Astrocyte (in vitro differentiated cells and primary cell): ENCODE measurements at regions not wholly inside any gene's neighbourhood (a gene's known extent, or its start where the extent isn't known, plus 50 kb on each side); places are given as distances from the start of the nearest gene placed in this dataset.
"Not testable (repeated sequence)": the region's sequence is repeated elsewhere in the genome, so short reads cannot be mapped to it uniquely, and the experiment has no call there.

Source experiments
- DNase-seq: peaks from one replicate; pipeline ENCODE4 v3.0.0-alpha.2; 2010; ENCODE audit warnings: low read depth
- FAIRE-seq: peaks from 2 replicates; lab custom pipeline; 2011; peaks lifted over from hg19 to GRCh38; lab: Jason Lieb, UNC
- H2AFZ ChIP-seq: 2 replicates; pipeline ENCODE4 v1.6.0; 2012; ENCODE audit warnings: low read depth, low read length, inconsistent platforms
- H3K27ac ChIP-seq: 2 replicates; pipeline ENCODE4 v1.5.1; 2011; ENCODE audit warnings: low read depth, low read length, inconsistent platforms
- H3K27me3 ChIP-seq: 2 replicates; pipeline ENCODE4 v1.6.0; 2011; ENCODE audit warnings: low read length, inconsistent platforms; ENCODE audit not compliant: insufficient read depth
- H3K36me3 ChIP-seq: 2 replicates; pipeline ENCODE4 v1.5.1; 2011; ENCODE audit warnings: low read length, inconsistent platforms; ENCODE audit not compliant: insufficient read depth
- H3K4me1 ChIP-seq: 2 replicates; pipeline ENCODE4 v1.5.1; 2011; ENCODE audit warnings: low read length, inconsistent platforms; ENCODE audit not compliant: insufficient read depth
- H3K4me2 ChIP-seq: 2 replicates; pipeline ENCODE4 v1.6.0; 2012; ENCODE audit warnings: low read length, inconsistent platforms
- H3K4me3 ChIP-seq: 2 replicates; pipeline ENCODE4 v1.5.1; 2011; ENCODE audit warnings: low read depth, mild to moderate bottlenecking, low read length, inconsistent platforms; ENCODE audit not compliant: insufficient read depth
- H3K79me2 ChIP-seq: 2 replicates; pipeline ENCODE4 v1.6.0; 2012; ENCODE audit warnings: mild to moderate bottlenecking, low read length, inconsistent platforms; ENCODE audit not compliant: insufficient read depth
- H3K9ac ChIP-seq: 2 replicates; pipeline ENCODE4 v1.6.0; 2012; ENCODE audit warnings: mild to moderate bottlenecking, low read length, inconsistent platforms
- H3K9me3 ChIP-seq: 2 replicates; pipeline ENCODE4 v1.5.1; 2012; ENCODE audit warnings: low read depth, mild to moderate bottlenecking, low read length, inconsistent platforms; ENCODE audit not compliant: insufficient read depth
- H4K20me1 ChIP-seq: 2 replicates; pipeline ENCODE4 v1.6.0; 2012; ENCODE audit warnings: low read length, inconsistent platforms; ENCODE audit not compliant: insufficient read depth
- H3K27ac Mint-ChIP-seq: one replicate; pipeline ENCODE4 v1.8.0; 2021; ENCODE audit warnings: mild to moderate bottlenecking, mixed read lengths; ENCODE audit not compliant: unreplicated experiment
- H3K27me3 Mint-ChIP-seq: one replicate; pipeline ENCODE4 v1.8.0; 2021; ENCODE audit warnings: low read depth, mixed read lengths; ENCODE audit not compliant: unreplicated experiment
- H3K36me3 Mint-ChIP-seq: one replicate; pipeline ENCODE4 v1.8.0; 2021; ENCODE audit warnings: low read depth, mixed read lengths; ENCODE audit not compliant: unreplicated experiment
- H3K4me1 Mint-ChIP-seq: one replicate; pipeline ENCODE4 v1.8.0; 2021; ENCODE audit warnings: low read depth, mixed read lengths; ENCODE audit not compliant: unreplicated experiment
- H3K4me3 Mint-ChIP-seq: one replicate; pipeline ENCODE4 v1.8.0; 2021; ENCODE audit warnings: mild to moderate bottlenecking, moderate library complexity, mixed read lengths; ENCODE audit not compliant: unreplicated experiment
- H3K9me3 Mint-ChIP-seq: one replicate; pipeline ENCODE4 v1.8.0; 2021; ENCODE audit warnings: mild to moderate bottlenecking, mixed read lengths; ENCODE audit not compliant: unreplicated experiment
- CTCF ChIP-seq: IDR thresholded peaks from 2 replicates; pipeline ENCODE4 v1.5.1; 2011; ENCODE audit warnings: low read depth, mild to moderate bottlenecking, inconsistent platforms, low read length, moderate library complexity; ENCODE audit not compliant: insufficient read depth
- EZH2 ChIP-seq: IDR thresholded peaks from 2 replicates; pipeline ENCODE4 v1.6.1; 2012; ENCODE audit warnings: mild to moderate bottlenecking, low read length, inconsistent platforms; ENCODE audit not compliant: insufficient read depth

- no peak overlapping the region for H3K4me3 ChIP-seq
Measured at GRCh38 chr7:48847917-48848316, 76.4 kb upstream of the CDC14C start.

GRCh38 chr7:48860447-48860846, 63.9 kb upstream of the CDC14C start:
- H3K36me3 ChIP-seq, H3K4me1 Mint-ChIP-seq, FAIRE-seq: not testable (repeated sequence)

More at GRCh38 chr7:48847917-48848316, 76.4 kb upstream of the CDC14C start:
- H3K9ac ChIP-seq: no peak overlapping the region
- H3K4me1 Mint-ChIP-seq: no peaks in the 10 kb centered on the region
- H3K9me3 ChIP-seq: no peaks in the 10 kb centered on the region
- no peaks in the 10 kb centered on the region for H3K79me2 ChIP-seq
- no peaks in the 10 kb centered on the region for H3K36me3 ChIP-seq
- no peak overlapping the region for H3K27ac Mint-ChIP-seq
- H4K20me1 ChIP-seq: no peaks in the 10 kb centered on the region
- no peak for TF ChIP-seq EZH2
- TF ChIP-seq CTCF: no peak
- H3K9me3 Mint-ChIP-seq: peaks cover 3% of the 10 kb centered on the region
- no peaks in the 10 kb centered on the region for H3K4me1 ChIP-seq
- FAIRE-seq (no peak), DNase-seq (no peak)
- no peaks in the 10 kb centered on the region for H3K27me3 ChIP-seq
- no peaks in the 10 kb centered on the region for H3K36me3 Mint-ChIP-seq
- no peak overlapping the region for H2AFZ ChIP-seq
- H3K4me2 ChIP-seq: peak overlapping the region; percentile 15
- no peaks in the 10 kb centered on the region for H3K27me3 Mint-ChIP-seq
- H3K27ac ChIP-seq: no peak overlapping the region
- no peak overlapping the region for H3K4me3 Mint-ChIP-seq

GRCh38 chr7:48868916-48869315, 55.4 kb upstream of the CDC14C start:
- Histone ChIP-seq H3K9ac (no peak overlapping the region), H3K4me1 (no peaks in the 10 kb centered on the region), H4K20me1 (no peaks in the 10 kb centered on the region), H3K27me3 (peaks cover 3% of the 10 kb centered on the region), H3K79me2 (no peaks in the 10 kb centered on the region), H3K27ac (no peak overlapping the region), H3K4me2 (no peak overlapping the region), H2AFZ (no peak overlapping the region), H3K9me3 (no peaks in the 10 kb centered on the region), H3K36me3 (no peaks in the 10 kb centered on the region), H3K4me3 (no peak overlapping the region)
- Mint-ChIP-seq H3K9me3 (no peaks in the 10 kb centered on the region), H3K4me3 (no peak overlapping the region), H3K36me3 (no peaks in the 10 kb centered on the region), H3K4me1 (no peaks in the 10 kb centered on the region), H3K27me3 (no peaks in the 10 kb centered on the region), H3K27ac (no peak overlapping the region)
- DNase-seq (no peak), FAIRE-seq (no peak)
- no peak for TF ChIP-seq CTCF
- TF ChIP-seq EZH2: no peak

More at GRCh38 chr7:48860447-48860846, 63.9 kb upstream of the CDC14C start:
- H3K9me3 Mint-ChIP-seq: peaks cover 10% of the 10 kb centered on the region
- H3K9me3 ChIP-seq, H3K27ac Mint-ChIP-seq, H4K20me1 ChIP-seq, H3K27me3 Mint-ChIP-seq, H3K4me2 ChIP-seq, H3K9ac ChIP-seq, H2AFZ ChIP-seq, H3K36me3 Mint-ChIP-seq, H3K4me1 ChIP-seq, H3K27me3 ChIP-seq, H3K27ac ChIP-seq, H3K79me2 ChIP-seq, DNase-seq, H3K4me3 Mint-ChIP-seq, H3K4me3 ChIP-seq: not testable (repeated sequence)
